Tibial nerve (tissue), 4 donors: ENCODE measurements at regions not wholly inside any gene's neighbourhood (a gene's known extent, or its start where the extent isn't known, plus 50 kb on each side); places are given as distances from the start of the nearest gene placed in this dataset.
"Not testable (repeated sequence)": the region's sequence is repeated elsewhere in the genome, so short reads cannot be mapped to it uniquely, and the experiment has no call there.

ENCODE experiments used
- DNase-seq, 2 donors: peaks; one replicate each; pipeline ENCODE4 v3.0.0-alpha.2; 2019; ENCODE audit warnings: low spot score in 2 of 2
- H3K27ac ChIP-seq, 4 donors: fragments of 200-600 bp; sonication (generic) in 3 of 4; one replicate each; pipeline ENCODE4 v1.5.1; 2017 to 2019; ENCODE audit warnings: mild to moderate bottlenecking in 1 of 4
- H3K27me3 ChIP-seq, 2 donors: fragments of 200-600 bp; sonication (generic) in 1 of 2; one replicate each; pipeline versions ENCODE4 v1.5.1 to v1.6.0; 2017 to 2019
- H3K36me3 ChIP-seq, 3 donors: fragments of 200-600 bp; sonication (generic); one replicate each; pipeline ENCODE4 v1.5.1; 2018 to 2019
- H3K4me1 ChIP-seq, 4 donors: fragments of 200-600 bp; sonication (generic) in 3 of 4; one replicate each; pipeline ENCODE4 v1.5.1; 2017 to 2019
- H3K4me3 ChIP-seq, 4 donors: fragments of 200-600 bp; sonication (generic) in 3 of 4; one replicate each; pipeline ENCODE4 v1.5.1; 2017 to 2019; ENCODE audit warnings: mild to moderate bottlenecking in 1 of 4, moderate library complexity in 1 of 4
- H3K9me3 ChIP-seq, 4 donors: fragments of 200-600 bp; sonication (generic) in 3 of 4; one replicate each; pipeline ENCODE4 v1.5.1; 2017 to 2019
- WGBS, 2 donors: methylation state at CpG; one replicate each; pipeline ENCODE4 v1.1.5; 2018; 5-methylcytosine and 5-hydroxymethylcytosine counted together

DNA sequence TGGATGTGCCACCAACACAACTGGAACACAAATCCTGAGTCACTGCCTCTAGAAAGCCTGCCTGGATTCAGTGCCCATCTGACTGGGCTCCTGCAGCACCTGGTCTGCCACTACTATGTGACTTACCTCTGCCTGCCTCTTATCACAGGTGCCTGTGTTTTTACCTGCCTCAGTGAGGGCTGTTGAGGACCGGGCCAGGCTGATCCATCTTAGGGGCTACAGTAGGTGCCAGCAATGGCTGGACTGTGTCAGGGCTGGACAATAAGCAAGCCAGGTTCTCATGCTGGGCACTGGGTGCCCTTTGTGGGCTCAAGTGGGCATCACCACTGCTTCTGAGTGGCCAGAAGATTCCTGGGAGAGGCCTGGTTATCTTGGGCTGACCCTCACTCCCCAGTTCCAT is 948.6 kb upstream of the TPTE start:
- H3K36me3 ChIP-seq, H3K4me3 ChIP-seq, H3K27ac ChIP-seq, H3K9me3 ChIP-seq, DNase-seq, H3K27me3 ChIP-seq, H3K4me1 ChIP-seq: not testable (repeated sequence)
- 67 to 71% methylated on average over 1 of the region's 1 CpG for WGBS, 2 donors

DNA sequence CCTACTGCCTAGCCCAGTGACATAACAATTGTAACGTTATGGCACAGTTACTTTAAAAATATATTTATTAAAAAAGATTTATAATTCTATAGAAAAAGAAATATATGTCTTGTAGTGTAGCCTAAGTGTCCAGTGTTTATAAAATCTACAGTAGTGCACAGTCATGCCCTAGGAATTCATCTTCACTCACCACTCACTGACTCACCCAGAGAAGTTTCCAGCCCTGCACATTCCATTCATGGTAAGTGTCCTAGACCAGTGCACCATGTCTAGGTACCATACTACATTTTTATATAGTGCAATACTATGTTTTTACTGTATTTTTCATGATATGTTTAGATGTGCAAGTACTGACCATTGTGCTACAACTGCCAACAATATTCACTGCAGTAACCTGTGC is 947.9 kb upstream of the TPTE start:
- not testable (repeated sequence) for H3K4me3 ChIP-seq, H3K27ac ChIP-seq, H3K27me3 ChIP-seq, DNase-seq, H3K4me1 ChIP-seq, H3K36me3 ChIP-seq, H3K9me3 ChIP-seq
- no CpG with 5 or more reads among the region's 1 CpG for WGBS, 2 donors

DNA sequence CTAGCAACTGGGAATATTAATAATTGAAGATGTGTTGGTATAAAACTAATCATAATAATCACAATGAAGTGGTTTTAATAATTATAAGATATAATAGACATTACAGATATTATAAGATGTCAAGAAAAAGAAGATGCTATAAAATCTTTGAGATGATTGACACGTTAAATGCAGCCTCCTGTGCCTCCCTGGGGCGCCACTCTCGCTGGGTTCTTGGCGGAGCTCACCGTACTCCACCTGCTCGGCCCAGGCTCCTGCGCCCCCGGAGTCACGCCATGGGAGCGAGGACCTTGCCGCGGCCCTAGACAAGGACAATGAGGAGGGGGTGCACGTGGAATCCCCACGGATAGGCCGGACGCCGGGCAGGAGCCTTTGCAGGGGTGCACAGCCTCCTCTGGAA is 942.1 kb upstream of the TPTE start:
- not testable (repeated sequence) for H3K4me3 ChIP-seq, H3K27me3 ChIP-seq, H3K4me1 ChIP-seq, H3K36me3 ChIP-seq, H3K27ac ChIP-seq, H3K9me3 ChIP-seq, DNase-seq
- WGBS, 2 donors, result 88 to 89% methylated on average over 12 of the region's 17 CpGs

DNA sequence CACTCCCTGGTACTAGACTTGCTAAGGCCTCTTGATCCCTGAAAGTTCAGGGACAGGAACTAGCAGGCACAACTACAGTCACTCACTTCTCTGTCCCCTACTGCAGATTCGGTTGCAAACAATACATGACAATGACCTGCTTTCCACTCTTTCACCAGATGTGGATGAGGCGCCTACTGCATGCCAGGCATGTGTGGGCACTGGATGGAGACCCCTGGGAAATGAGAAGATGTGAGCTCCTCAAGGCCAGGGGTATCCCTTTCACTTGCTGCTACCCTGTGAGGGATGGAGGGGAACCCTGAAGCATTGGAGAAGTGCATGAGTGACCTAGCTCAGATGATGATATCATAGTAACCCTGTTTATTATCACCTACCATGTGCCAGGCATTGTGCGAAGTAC is 933.4 kb upstream of the TPTE start:
- 41 to 56% methylated on average over 2 of the region's 3 CpGs for WGBS, 2 donors
- H3K27me3 ChIP-seq, result not testable (repeated sequence)

DNA sequence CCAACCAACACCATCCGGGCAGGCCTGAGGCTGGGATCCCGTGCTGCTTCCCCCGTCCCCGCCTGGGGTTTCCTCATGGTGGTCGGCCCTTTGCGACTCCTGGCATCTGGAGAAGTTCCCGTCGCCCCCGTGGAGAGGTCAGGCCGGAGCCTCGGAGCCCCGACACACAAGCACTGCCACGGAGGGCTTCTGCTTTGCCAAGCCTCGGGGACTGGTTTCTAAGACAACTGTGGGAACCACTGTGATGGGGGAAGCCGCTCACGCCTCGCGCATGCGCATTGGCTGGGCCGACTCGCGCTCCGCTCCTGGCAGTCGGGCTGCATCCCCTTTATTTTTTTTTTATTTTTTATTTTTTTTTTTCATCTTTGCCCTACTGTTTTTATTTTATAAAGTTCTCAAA is 928.8 kb upstream of the TPTE start:
- WGBS, 2 donors, result 74 to 85% methylated on average over 9 to 13 of the region's 24 CpGs
- H3K9me3 ChIP-seq, H3K27me3 ChIP-seq, H3K36me3 ChIP-seq, H3K4me3 ChIP-seq, H3K27ac ChIP-seq, DNase-seq, H3K4me1 ChIP-seq: not testable (repeated sequence)

More for the DNA sequence above, 933.4 kb upstream of the TPTE start:
- H3K36me3 ChIP-seq, DNase-seq, H3K27ac ChIP-seq, H3K9me3 ChIP-seq, H3K4me3 ChIP-seq, H3K4me1 ChIP-seq: not testable (repeated sequence)

DNA sequence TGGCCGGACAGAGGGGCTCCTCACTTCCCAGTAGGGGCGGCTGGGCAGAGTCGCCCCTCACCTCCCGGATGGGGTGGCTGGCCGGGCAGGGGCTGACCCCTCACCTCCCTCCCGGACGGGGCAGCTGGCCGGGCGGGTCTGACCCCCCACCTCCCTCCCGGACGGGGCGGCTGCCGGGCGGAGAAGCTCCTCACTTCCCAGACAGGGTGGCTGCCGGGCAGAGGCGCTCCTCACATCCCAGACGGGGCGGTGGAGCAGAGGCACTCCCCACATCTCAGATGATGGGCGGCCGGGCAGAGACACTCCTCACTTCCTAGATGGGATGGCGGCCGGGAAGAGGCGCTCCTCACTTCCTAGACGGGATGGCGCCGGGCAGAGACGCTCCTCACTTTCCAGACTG is 927.7 kb upstream of the TPTE start:
- no CpG with 5 or more reads among the region's 27 CpGs for WGBS, 2 donors
- H3K27ac ChIP-seq, H3K9me3 ChIP-seq, DNase-seq, H3K36me3 ChIP-seq, H3K4me3 ChIP-seq, H3K27me3 ChIP-seq, H3K4me1 ChIP-seq: not testable (repeated sequence)

DNA sequence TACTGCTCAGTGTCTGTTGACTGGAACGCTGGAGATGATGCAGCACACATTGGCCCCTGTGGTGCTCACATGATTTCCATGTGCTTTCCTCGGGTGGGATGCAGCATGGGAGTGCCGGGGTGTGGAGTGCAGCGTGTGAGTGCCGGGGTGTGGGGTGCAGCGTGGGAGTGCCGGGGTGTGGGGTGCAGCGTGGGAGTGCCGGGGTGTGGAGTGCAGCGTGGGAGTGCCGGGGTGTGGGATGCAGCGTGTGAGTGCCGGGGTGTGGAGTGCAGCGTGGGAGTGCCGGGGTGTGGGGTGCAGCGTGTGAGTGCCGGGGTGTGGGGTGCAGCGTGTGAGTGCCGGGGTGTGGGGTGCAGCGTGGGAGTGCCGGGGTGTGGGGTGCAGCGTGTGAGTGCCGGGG is 907.4 kb upstream of the TPTE start:
- not testable (repeated sequence) for DNase-seq, H3K36me3 ChIP-seq, H3K27ac ChIP-seq, H3K4me1 ChIP-seq, H3K27me3 ChIP-seq, H3K9me3 ChIP-seq, H3K4me3 ChIP-seq
- 83 to 90% methylated on average over 13 to 23 of the region's 23 CpGs for WGBS, 2 donors

DNA sequence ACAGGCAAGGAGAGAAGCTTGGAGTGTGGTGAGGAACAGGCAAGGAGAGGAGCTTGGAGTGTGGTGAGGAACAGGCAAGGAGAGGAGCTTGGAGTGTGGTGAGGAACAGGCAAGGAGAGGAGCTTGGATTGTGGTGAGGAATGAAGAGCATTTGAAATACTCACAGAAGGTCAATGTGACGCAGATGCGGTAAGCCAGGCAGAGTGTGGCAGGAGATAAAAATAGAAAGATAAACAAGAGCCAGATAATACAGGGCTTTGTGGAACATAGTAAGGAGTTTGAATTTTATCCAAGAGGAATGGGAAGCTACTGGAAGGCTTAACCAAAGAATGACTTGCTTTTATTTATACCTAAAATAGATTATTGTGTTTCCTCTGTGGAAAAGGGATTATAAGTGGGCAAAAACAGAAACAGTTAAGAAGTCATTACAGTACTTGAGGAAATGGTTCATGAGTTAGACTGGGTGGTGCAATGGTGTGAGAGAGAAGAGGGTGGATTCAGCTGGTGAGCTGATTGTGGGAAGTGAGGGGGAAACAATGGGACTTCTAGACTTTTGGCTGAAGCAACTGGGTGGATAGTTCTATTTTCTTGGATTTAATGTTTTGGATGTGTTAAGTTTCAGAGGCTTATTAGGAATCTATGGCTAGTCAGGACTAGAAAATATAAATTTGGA is 900.1 kb upstream of the TPTE start:
- H3K27ac ChIP-seq, H3K9me3 ChIP-seq, H3K4me1 ChIP-seq, H3K27me3 ChIP-seq, DNase-seq, H3K4me3 ChIP-seq, H3K36me3 ChIP-seq: not testable (repeated sequence)
- 94 to 95% methylated on average over 2 of the region's 2 CpGs for WGBS, 2 donors

DNA sequence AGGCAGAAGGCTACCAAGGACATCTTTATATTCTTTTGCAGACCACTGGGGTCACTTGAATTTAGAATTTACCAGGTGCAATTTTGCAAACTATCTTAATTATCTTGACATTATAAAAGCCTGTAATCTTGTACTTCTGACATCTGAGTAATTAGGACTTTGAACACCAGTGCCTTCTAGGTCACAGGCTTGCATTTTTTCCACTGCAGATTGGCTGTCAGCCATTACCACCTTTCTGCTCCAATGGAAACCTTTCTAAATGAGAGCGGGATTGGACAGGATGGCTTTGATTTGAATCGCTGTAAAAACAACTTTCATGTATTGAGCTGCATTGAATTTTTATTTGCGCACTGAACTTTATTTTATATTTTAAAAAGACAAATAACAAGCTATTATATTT is 893.3 kb upstream of the TPTE start:
- 71 to 74% methylated on average over 3 of the region's 3 CpGs for WGBS, 2 donors
- H3K4me1 ChIP-seq, H3K27me3 ChIP-seq, H3K9me3 ChIP-seq, H3K4me3 ChIP-seq, H3K36me3 ChIP-seq, H3K27ac ChIP-seq, DNase-seq: not testable (repeated sequence)

DNA sequence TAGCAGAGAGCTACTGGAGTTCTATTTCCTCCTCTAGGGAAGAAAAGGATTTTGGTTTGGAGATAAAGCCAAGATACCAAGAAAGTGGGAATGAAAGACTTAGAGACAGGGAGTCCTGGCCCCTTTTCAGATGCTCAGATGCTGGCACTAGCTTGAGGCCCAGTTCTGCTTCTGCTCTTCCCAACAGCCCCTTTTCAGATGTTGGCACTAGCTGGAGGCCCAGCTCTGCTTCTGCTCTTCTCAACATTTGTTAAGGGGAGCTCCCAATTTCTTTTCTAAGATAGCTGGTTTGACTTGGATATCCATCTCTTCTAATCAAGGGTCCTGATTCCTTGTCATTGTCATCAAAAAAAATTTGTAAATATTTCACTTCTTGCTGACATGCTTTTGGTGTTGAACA is 874.0 kb upstream of the TPTE start:
- H3K27me3 ChIP-seq, DNase-seq, H3K36me3 ChIP-seq, H3K9me3 ChIP-seq, H3K4me3 ChIP-seq, H3K4me1 ChIP-seq, H3K27ac ChIP-seq: not testable (repeated sequence)

DNA sequence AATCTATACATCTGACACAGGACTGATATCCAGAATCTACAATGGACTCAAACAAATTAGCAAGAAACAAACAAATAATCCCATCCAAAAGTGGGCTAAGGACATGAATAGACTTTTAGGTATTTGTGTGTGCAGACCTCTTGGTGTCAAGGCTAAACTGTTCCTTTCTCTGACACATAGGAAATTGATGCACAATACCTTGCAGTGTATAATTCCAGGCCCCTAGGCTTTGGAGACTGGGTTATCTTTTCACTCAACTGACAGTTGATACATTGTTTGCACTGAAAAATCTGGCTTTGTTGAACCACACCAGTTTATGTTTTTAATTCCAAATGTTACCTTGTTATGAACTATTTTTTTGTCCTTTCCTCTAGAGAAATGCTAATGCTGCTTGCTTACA is 873.1 kb upstream of the TPTE start:
- DNase-seq, H3K9me3 ChIP-seq: not testable (repeated sequence)

DNA sequence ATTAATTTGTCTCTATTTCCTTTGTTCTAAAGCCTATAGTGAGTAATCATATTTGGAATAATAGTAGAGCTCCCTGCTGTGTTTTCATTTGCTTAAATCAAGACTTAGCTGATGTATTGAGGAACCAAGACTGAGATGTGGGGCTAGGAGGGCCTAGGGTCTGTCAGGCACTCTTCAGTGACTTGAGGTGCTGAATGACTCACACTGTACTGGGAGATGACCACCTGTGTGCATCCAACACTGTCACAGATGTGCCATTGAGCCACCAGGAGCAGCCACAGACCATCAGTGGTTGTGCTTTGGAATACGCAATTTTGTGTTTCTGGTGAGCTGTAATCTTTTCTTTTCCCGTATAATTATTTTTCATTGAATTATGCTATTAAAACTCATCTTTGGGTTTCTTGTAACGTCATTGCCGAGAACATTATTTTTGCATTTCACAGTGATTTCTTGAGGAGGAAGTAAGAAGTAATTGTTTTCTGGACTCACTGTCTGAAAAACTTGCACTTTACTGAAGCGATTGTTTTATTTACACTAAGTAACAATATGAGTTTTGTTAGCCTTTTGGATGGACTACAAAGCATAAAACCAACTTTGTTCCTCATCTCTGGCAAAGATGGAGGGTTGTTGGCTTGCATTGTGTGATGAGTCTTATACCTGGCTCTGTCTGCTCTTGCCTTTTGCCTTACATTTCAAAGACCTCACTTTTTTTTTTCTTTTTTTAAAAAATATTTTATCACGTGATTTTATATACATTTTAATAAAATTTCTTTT is 872.2 kb upstream of the TPTE start:
- WGBS, 2 donors, result 66 to 69% methylated on average over 6 of the region's 6 CpGs
- not testable (repeated sequence) for DNase-seq, H3K4me3 ChIP-seq, H3K36me3 ChIP-seq, H3K4me1 ChIP-seq, H3K9me3 ChIP-seq, H3K27ac ChIP-seq, H3K27me3 ChIP-seq

More for the DNA sequence above, 873.1 kb upstream of the TPTE start:
- H3K27ac ChIP-seq, H3K4me1 ChIP-seq, H3K27me3 ChIP-seq, H3K36me3 ChIP-seq, H3K4me3 ChIP-seq: not testable (repeated sequence)

DNA sequence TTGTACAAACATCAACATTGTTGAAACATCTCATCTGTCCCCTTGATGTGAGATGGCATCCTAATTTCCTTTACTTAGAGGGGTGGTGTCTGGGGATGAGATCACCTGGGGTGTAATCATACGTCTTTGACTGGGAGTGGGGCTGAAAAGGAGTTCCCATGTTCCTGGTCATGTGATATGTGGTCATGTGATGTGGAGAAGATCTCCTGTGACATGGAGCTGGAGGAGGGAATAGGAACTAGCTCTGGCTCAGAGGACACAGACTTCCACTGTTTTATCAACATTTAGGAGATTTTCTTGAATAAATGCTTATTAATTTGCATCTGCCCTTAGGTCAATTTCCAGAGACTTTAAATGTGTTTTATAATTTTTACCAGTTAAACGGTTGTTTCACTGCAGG is 868.6 kb upstream of the TPTE start:
- H3K4me1 ChIP-seq, H3K27ac ChIP-seq, H3K4me3 ChIP-seq, DNase-seq, H3K36me3 ChIP-seq, H3K27me3 ChIP-seq: not testable (repeated sequence)
- H3K9me3 ChIP-seq, result peaks cover 0 to 13% (median 0%) of the 10 kb centered on the region in 4 donors
- WGBS, 2 donors, result 43 to 47% methylated on average over 2 of the region's 2 CpGs

DNA sequence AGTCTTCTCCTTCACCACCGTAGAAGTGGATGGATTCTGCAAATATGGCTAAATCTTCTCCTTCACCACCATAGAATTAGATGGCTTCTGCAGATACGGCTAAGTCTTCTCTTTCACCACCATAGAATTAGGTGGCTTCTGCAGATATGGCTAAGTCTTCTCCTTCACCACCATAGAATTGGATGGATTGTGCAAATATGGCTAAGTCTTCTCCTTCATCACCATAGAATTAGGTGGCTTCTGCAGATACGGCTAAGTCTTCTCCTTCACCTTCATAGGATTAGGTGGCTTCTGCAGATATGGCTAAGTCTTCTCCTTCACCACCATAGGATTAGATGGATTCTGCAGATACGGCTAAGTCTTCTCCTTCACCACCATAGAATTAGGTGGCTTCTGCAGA is 866.2 kb upstream of the TPTE start:
- not testable (repeated sequence) for H3K27ac ChIP-seq, H3K4me3 ChIP-seq, H3K27me3 ChIP-seq, H3K36me3 ChIP-seq, H3K4me1 ChIP-seq, DNase-seq
- WGBS, 2 donors, result 86 to 87% methylated on average over 4 of the region's 4 CpGs
- H3K9me3 ChIP-seq, result peaks cover 0 to 13% (median 0%) of the 10 kb centered on the region in 4 donors
